GM21619 (cell line): ENCODE measurements at regions not wholly inside any gene's neighbourhood (a gene's known extent, or its start where the extent isn't known, plus 50 kb on each side); places are given as distances from the start of the nearest gene placed in this dataset.

Experiments used
- ATAC-seq: cut with Tn5 transposase; IDR thresholded peaks from one replicate; pipeline ENCODE4 v1.9.1; 2021; ENCODE audit not compliant: unreplicated experiment

GRCh38 chr13:76523740-76524340, 362.4 kb downstream of the KCTD12 start:
- ATAC-seq = peak; percentile 80

GRCh38 chr13:76522083-76522755, 364.0 kb downstream of the KCTD12 start:
- ATAC-seq = no peak

GRCh38 chr13:76519685-76520084, 366.5 kb downstream of the KCTD12 start:
- ATAC-seq = no peak

- no peak for ATAC-seq
Observed at GRCh38 chr13:76516586-76516985, 369.6 kb downstream of the KCTD12 start.

GRCh38 chr13:76516013-76516412, 370.2 kb downstream of the KCTD12 start:
- ATAC-seq = no peak

- no peak for ATAC-seq
Observed at GRCh38 chr13:76512721-76513145, 373.5 kb downstream of the KCTD12 start.

GRCh38 chr13:76505437-76505836, 380.8 kb downstream of the KCTD12 start:
- no peak for ATAC-seq

- no peak for ATAC-seq
Observed at GRCh38 chr13:76503766-76504165, 382.4 kb downstream of the KCTD12 start.

GRCh38 chr13:76503291-76503690, 382.9 kb downstream of the KCTD12 start:
- ATAC-seq = no peak

- no peak for ATAC-seq
Observed at GRCh38 chr13:76500894-76501293, 385.3 kb downstream of the KCTD12 start.

GRCh38 chr13:76499891-76500290, 386.3 kb downstream of the KCTD12 start:
- ATAC-seq = no peak

GRCh38 chr13:76489274-76489673, 396.9 kb downstream of the KCTD12 start:
- ATAC-seq = no peak

GRCh38 chr13:76481738-76482137, 404.5 kb downstream of the KCTD12 start:
- no peak for ATAC-seq

- no peak for ATAC-seq
Observed at GRCh38 chr13:76474966-76475365, 411.2 kb downstream of the KCTD12 start.

GRCh38 chr13:76474356-76474755, 411.8 kb downstream of the KCTD12 start:
- no peak for ATAC-seq

GRCh38 chr13:76473552-76474134, 412.6 kb downstream of the KCTD12 start:
- peak; percentile 100 for ATAC-seq

GRCh38 chr13:76472916-76473315, 413.3 kb downstream of the KCTD12 start:
- ATAC-seq = no peak

- ATAC-seq = no peak
Observed at GRCh38 chr13:76471486-76471885, 414.7 kb downstream of the KCTD12 start.

GRCh38 chr13:76470991-76471390, 415.2 kb downstream of the KCTD12 start:
- ATAC-seq = no peak

- ATAC-seq = no peak
Observed at GRCh38 chr13:76466043-76466442, 420.2 kb downstream of the KCTD12 start.

- no peak for ATAC-seq
Observed at GRCh38 chr13:76463314-76463713, 422.9 kb downstream of the KCTD12 start.

GRCh38 chr13:76461999-76462398, 424.2 kb downstream of the KCTD12 start:
- no peak for ATAC-seq
